RWPE2 (cell line): ENCODE measurements at regions not wholly inside any gene's neighbourhood (a gene's known extent, or its start where the extent isn't known, plus 50 kb on each side); places are given as distances from the start of the nearest gene placed in this dataset.

ENCODE experiments used
- ATAC-seq: fragments of 200-7000 bp; cut with Tn5 transposase; 3 replicates; pipeline ENCODE4 v1.9.1; 2021; ENCODE audit warnings: low read depth
- DNase-seq: peaks from one replicate; pipeline ENCODE4 v3.0.0-alpha.2; 2020; ENCODE audit warnings: low spot score
- H3K27ac ChIP-seq: fragments of 450-650 bp; 2 replicates; pipeline ENCODE4 v1.5.1; 2017; ENCODE audit warnings: mild to moderate bottlenecking; ENCODE audit not compliant: poor library complexity, severe bottlenecking
- H3K27me3 ChIP-seq: fragments of 250-450 bp; sonication (Bioruptor Pico); 2 replicates; pipeline ENCODE4 v1.5.1; 2021; ENCODE audit warnings: mild to moderate bottlenecking, moderate library complexity; ENCODE audit not compliant: insufficient read depth, poor library complexity, severe bottlenecking
- H3K36me3 ChIP-seq: fragments of 250-450 bp; sonication (Bioruptor Pico); 2 replicates; pipeline ENCODE4 v1.5.1; 2020; ENCODE audit warnings: low read depth, mild to moderate bottlenecking, moderate library complexity
- H3K4me1 ChIP-seq: fragments of 250-450 bp; sonication (Bioruptor Pico); 2 replicates; pipeline ENCODE4 v1.5.1; 2021; ENCODE audit warnings: mild to moderate bottlenecking, moderate library complexity; ENCODE audit not compliant: insufficient read depth, poor library complexity, severe bottlenecking
- H3K4me3 ChIP-seq: fragments of 250-450 bp; sonication (Bioruptor Pico); 2 replicates; pipeline ENCODE4 v1.5.1; 2021; ENCODE audit warnings: mild to moderate bottlenecking, moderate library complexity; ENCODE audit not compliant: severe bottlenecking
- H3K9me3 ChIP-seq: fragments of 250-450 bp; sonication (Bioruptor Pico); 2 replicates; pipeline ENCODE4 v1.5.1; 2021; ENCODE audit warnings: mild to moderate bottlenecking, moderate library complexity; ENCODE audit not compliant: severe bottlenecking
- TF ChIP-seq, protein P1 (sequence below): fragments of 450-650 bp; IDR thresholded peaks from one replicate; pipeline ENCODE4 v1.5.1; 2017; ENCODE audit warnings: mild to moderate bottlenecking, moderate library complexity; ENCODE audit not compliant: poor library complexity, severe bottlenecking

DNA sequence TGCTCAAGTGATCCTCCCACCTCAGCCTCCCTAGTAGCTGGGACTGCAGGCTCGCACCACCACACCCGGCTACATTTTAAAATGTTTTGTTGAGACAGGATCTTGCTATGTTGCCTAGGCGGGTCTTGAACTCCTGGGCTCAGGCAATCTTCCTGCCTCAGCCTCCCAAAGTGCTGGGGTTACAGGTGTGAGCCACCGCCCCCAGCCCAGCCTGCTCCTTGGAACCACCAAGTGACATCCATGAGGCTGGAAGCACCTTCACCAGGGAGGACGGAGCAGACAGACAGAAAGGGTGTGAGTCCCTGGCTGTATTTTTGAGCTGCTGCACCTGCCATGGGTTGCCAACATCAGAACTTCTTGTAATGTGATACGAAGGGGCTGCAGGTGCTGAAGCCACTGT is 62.3 kb upstream of the UBE3C start:
- DNase-seq, result no peak
- Histone ChIP-seq H3K4me1 (no peaks in the 10 kb centered on the region), H3K27me3 (peaks cover 12% of the 10 kb centered on the region), H3K36me3 (no peaks in the 10 kb centered on the region), H3K4me3 (no peak overlapping the region), H3K9me3 (no peaks in the 10 kb centered on the region), H3K27ac (no peak overlapping the region)
- no peak for ATAC-seq
- TF ChIP-seq, protein P1, sequence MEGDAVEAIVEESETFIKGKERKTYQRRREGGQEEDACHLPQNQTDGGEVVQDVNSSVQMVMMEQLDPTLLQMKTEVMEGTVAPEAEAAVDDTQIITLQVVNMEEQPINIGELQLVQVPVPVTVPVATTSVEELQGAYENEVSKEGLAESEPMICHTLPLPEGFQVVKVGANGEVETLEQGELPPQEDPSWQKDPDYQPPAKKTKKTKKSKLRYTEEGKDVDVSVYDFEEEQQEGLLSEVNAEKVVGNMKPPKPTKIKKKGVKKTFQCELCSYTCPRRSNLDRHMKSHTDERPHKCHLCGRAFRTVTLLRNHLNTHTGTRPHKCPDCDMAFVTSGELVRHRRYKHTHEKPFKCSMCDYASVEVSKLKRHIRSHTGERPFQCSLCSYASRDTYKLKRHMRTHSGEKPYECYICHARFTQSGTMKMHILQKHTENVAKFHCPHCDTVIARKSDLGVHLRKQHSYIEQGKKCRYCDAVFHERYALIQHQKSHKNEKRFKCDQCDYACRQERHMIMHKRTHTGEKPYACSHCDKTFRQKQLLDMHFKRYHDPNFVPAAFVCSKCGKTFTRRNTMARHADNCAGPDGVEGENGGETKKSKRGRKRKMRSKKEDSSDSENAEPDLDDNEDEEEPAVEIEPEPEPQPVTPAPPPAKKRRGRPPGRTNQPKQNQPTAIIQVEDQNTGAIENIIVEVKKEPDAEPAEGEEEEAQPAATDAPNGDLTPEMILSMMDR, result no peak

GRCh38 chr7:157077021-157077420 is 61.7 kb upstream of the UBE3C start:
- Histone ChIP-seq H3K9me3 (no peaks in the 10 kb centered on the region), H3K4me3 (no peak overlapping the region), H3K36me3 (no peaks in the 10 kb centered on the region), H3K27ac (no peak overlapping the region), H3K27me3 (peaks cover 12% of the 10 kb centered on the region), H3K4me1 (no peaks in the 10 kb centered on the region)
- TF ChIP-seq, protein P1, result no peak
- ATAC-seq (no peak), DNase-seq (no peak)

DNA sequence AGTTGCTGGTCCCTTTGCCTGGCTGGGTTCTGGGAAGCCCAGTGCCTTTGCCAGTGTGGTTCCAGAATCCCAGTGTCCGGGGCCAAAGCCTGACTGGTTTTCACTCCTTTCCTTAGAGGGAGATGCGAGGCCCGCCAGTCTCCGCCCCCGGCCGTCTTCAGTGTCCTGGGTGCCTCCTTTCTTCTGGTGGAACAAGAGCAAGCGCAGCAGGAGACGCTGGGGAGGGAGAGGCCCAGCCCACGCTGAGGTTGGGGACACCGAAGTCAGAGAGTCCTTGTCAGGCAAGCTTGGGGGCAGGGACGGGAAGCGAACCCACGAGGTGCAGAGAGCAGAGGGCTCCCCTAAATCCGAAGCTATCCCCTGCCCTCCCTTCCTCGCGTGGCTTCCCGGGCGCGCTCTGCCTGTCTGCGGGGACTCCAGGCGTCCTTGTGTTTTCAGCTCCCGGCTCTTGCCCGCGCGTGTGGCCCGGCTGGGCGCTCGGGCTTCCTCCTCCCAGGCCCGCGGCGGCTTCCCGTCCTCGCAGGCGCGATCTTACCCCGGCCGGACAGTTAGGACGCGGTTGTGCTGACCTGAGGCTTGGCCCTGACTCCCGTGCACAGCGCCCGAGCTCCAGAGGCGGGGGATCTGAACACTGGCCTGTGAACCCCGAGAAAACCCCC is 60.6 kb upstream of the UBE3C start:
- H3K9me3 ChIP-seq, result no peaks in the 10 kb centered on the region
- H3K4me1 ChIP-seq, result no peaks in the 10 kb centered on the region
- H3K36me3 ChIP-seq, result no peaks in the 10 kb centered on the region
- DNase-seq (no peak), ATAC-seq (no peak; the same call in 2 of the 3 replicates)
- H3K27me3 ChIP-seq, result peaks cover 12% of the 10 kb centered on the region
- TF ChIP-seq, protein P1, result no peak
- H3K4me3 ChIP-seq, result no peak overlapping the region
- H3K27ac ChIP-seq, result no peak overlapping the region

- H3K4me1 ChIP-seq, result no peaks in the 10 kb centered on the region
- no peak for ATAC-seq
- no peak for DNase-seq
- H3K4me3 ChIP-seq, result no peak overlapping the region
- no peaks in the 10 kb centered on the region for H3K36me3 ChIP-seq
- H3K9me3 ChIP-seq, result peaks cover under 1% of the 10 kb centered on the region
- no peak overlapping the region for H3K27ac ChIP-seq
- H3K27me3 ChIP-seq, result peaks cover 12% of the 10 kb centered on the region
- TF ChIP-seq, protein P1, result no peak
These were observed 59.6 kb upstream of the UBE3C start for GRCh38 chr7:157079116-157079515.

- DNase-seq (no peak), ATAC-seq (peak; percentile 23; the same call in 1 of the 3 replicates)
- Histone ChIP-seq H3K36me3 (no peaks in the 10 kb centered on the region), H3K27ac (no peak overlapping the region), H3K4me3 (no peak overlapping the region), H3K27me3 (peaks cover 11% of the 10 kb centered on the region), H3K9me3 (peaks cover 6% of the 10 kb centered on the region), H3K4me1 (no peaks in the 10 kb centered on the region)
- TF ChIP-seq, protein P1, result no peak
These were observed 58.5 kb upstream of the UBE3C start for GRCh38 chr7:157080111-157080730.
